ENCODE measurements at regions not wholly inside any gene's neighbourhood (a gene's known extent, or its start where the extent isn't known, plus 50 kb on each side); places are given as distances from the start of the nearest gene placed in this dataset.
A peak's percentile ranks its signal among the peaks of the same experiment; 100 is the strongest.

GRCh38 chr14:58882577-58883018 is 244.8 kb downstream of the DACT1 start:
- 56 to 58% methylated on average over 4 of the region's 4 CpGs for WGBS, 2 donors

GRCh38 chr14:58884442-58884841 is 246.7 kb downstream of the DACT1 start:
- Histone ChIP-seq H3K9me3 (no peaks in the 10 kb centered on the region), H3K27ac (no peak overlapping the region), H3K4me3 (no peak overlapping the region), H3K4me1 (no peaks in the 10 kb centered on the region), H3K36me3 (replicated peaks in 1 of 2; ENCODE audit: insufficient read depth in 1 of 2, low read depth in 2 of 2) (no peaks in the 10 kb centered on the region), H3K27me3 (no peaks in the 10 kb centered on the region)
- intact Hi-C loops (cut with DNase I): no loop called here
- TF ChIP-seq POLR2A (IDR thresholded peaks at IDR 0.05): no peak
- peak in 3 of 7 experiments; percentile 5 to 21 (median 16) for TF ChIP-seq CTCF (IDR thresholded peaks at IDR 0.05)
- DNase-seq (no peak), ATAC-seq (no peak)
- WGBS, 2 donors: 66 to 71% methylated on average over 2 of the region's 2 CpGs

More at GRCh38 chr14:58882577-58883018, 244.8 kb downstream of the DACT1 start:
- H3K36me3 ChIP-seq (replicated peaks in 1 of 2; ENCODE audit: insufficient read depth in 1 of 2, low read depth in 2 of 2): no peaks in the 10 kb centered on the region
- DNase-seq (peak in 1 of 4 donors; percentile 11), ATAC-seq (no peak)
- no peaks in the 10 kb centered on the region for H3K27me3 ChIP-seq
- H3K27ac ChIP-seq: no peak overlapping the region
- H3K9me3 ChIP-seq: no peaks in the 10 kb centered on the region
- TF ChIP-seq POLR2A (IDR thresholded peaks at IDR 0.05) (no peak), CTCF (IDR thresholded peaks at IDR 0.05) (no peak)
- intact Hi-C loops (cut with DNase I): no loop called here
- no peaks in the 10 kb centered on the region for H3K4me1 ChIP-seq
- H3K4me3 ChIP-seq: no peak overlapping the region

GRCh38 chr14:58887931-58888330 is 250.2 kb downstream of the DACT1 start:
- WGBS, 2 donors: 61 to 72% methylated on average over 2 of the region's 2 CpGs
- DNase-seq: no peak
- ATAC-seq: no peak
- no peaks in the 10 kb centered on the region for H3K9me3 ChIP-seq
- H3K27me3 ChIP-seq: no peaks in the 10 kb centered on the region
- H3K27ac ChIP-seq: no peak overlapping the region
- intact Hi-C loops (cut with DNase I): no loop called here
- TF ChIP-seq POLR2A (IDR thresholded peaks at IDR 0.05) (no peak), CTCF (IDR thresholded peaks at IDR 0.05) (no peak)
- no peak overlapping the region for H3K4me3 ChIP-seq
- H3K4me1 ChIP-seq: no peaks in the 10 kb centered on the region
- no peaks in the 10 kb centered on the region for H3K36me3 ChIP-seq (replicated peaks in 1 of 2; ENCODE audit: insufficient read depth in 1 of 2, low read depth in 2 of 2)

- Histone ChIP-seq H3K27ac (no peak overlapping the region), H3K27me3 (no peaks in the 10 kb centered on the region), H3K4me3 (no peak overlapping the region), H3K36me3 (replicated peaks in 1 of 2; ENCODE audit: insufficient read depth in 1 of 2, low read depth in 2 of 2) (no peaks in the 10 kb centered on the region), H3K4me1 (no peaks in the 10 kb centered on the region), H3K9me3 (no peaks in the 10 kb centered on the region)
- ATAC-seq (no peak), DNase-seq (no peak)
- TF ChIP-seq POLR2A (IDR thresholded peaks at IDR 0.05) (no peak), CTCF (IDR thresholded peaks at IDR 0.05) (no peak)
- WGBS, 2 donors: 44 to 50% methylated on average over 4 of the region's 4 CpGs
- intact Hi-C loops (cut with DNase I): no loop called here
These were observed 261.0 kb downstream of the DACT1 start for GRCh38 chr14:58898655-58899316.

GRCh38 chr14:58899317-58899713 is 261.6 kb downstream of the DACT1 start:
- Histone ChIP-seq H3K4me3 (no peak overlapping the region), H3K27ac (no peak overlapping the region), H3K27me3 (no peaks in the 10 kb centered on the region), H3K9me3 (no peaks in the 10 kb centered on the region), H3K4me1 (no peaks in the 10 kb centered on the region), H3K36me3 (replicated peaks in 1 of 2; ENCODE audit: insufficient read depth in 1 of 2, low read depth in 2 of 2) (no peaks in the 10 kb centered on the region)
- intact Hi-C loops (cut with DNase I): no loop called here
- DNase-seq (no peak), ATAC-seq (no peak)
- 54 to 70% methylated on average over 3 of the region's 3 CpGs for WGBS, 2 donors
- no peak for TF ChIP-seq POLR2A (IDR thresholded peaks at IDR 0.05)
- no peak for TF ChIP-seq CTCF (IDR thresholded peaks at IDR 0.05)
